H1 (cell line): ENCODE measurements at regions not wholly inside any gene's neighbourhood (a gene's known extent, or its start where the extent isn't known, plus 50 kb on each side); places are given as distances from the start of the nearest gene placed in this dataset.

Source experiments
- CTCF ChIA-PET: fragments of 300-600 bp; sonication (Branson Sonifier 250); formaldehyde crosslinking; loops from one replicate; lab custom pipeline; 2021; ENCODE audit not compliant: partially characterized antibody; lab: Charles Lee
- POLR2A ChIA-PET: fragments of 300-600 bp; sonication (Branson Sonifier 250); formaldehyde crosslinking; loops from one replicate; lab custom pipeline; 2021; ENCODE audit warnings: inconsistent platforms; ENCODE audit not compliant: partially characterized antibody; lab: Charles Lee
- DNase-seq, 2 experiments: peaks; one replicate each; pipeline versions ENCODE4 v3.0.0 to v3.0.0-alpha.2; 2010 to 2022; ENCODE audit warnings: low spot score in 2 of 2, low read depth in 1 of 2, mixed read lengths in 1 of 2
- FAIRE-seq: peaks from 2 replicates; lab custom pipeline; 2011; peaks lifted over from hg19 to GRCh38; lab: Jason Lieb, UNC
- H2AFZ ChIP-seq: 2 replicates; pipeline ENCODE4 v1.8.1; 2012; ENCODE audit warnings: low read length, inconsistent platforms
- H2AK5ac ChIP-seq: 2 replicates; pipeline ENCODE4 v1.6.1; 2013; ENCODE audit warnings: low read depth, low read length
- H2BK120ac ChIP-seq: replicated peaks from 2 replicates; pipeline ENCODE3; 2013; ENCODE audit warnings: low read depth, low read length, inconsistent platforms
- H2BK12ac ChIP-seq: 2 replicates; pipeline ENCODE4 v1.6.1; 2013; ENCODE audit warnings: low read depth, low read length
- H2BK15ac ChIP-seq: 2 replicates; pipeline ENCODE4 v1.6.1; 2013; ENCODE audit warnings: low read length
- H2BK20ac ChIP-seq: 2 replicates; pipeline ENCODE4 v1.6.1; 2013; ENCODE audit warnings: low read length
- H2BK5ac ChIP-seq: 2 replicates; pipeline ENCODE4 v1.6.1; 2013; ENCODE audit warnings: low read depth, low read length
- H3K14ac ChIP-seq: 2 replicates; pipeline ENCODE4 v1.6.1; 2013; ENCODE audit warnings: inconsistent platforms; ENCODE audit not compliant: insufficient read length
- H3K18ac ChIP-seq: 2 replicates; pipeline ENCODE4 v1.6.1; 2013; ENCODE audit warnings: low read length; ENCODE audit errors: extremely low read depth
- H3K23ac ChIP-seq: 2 replicates; pipeline ENCODE4 v1.6.1; 2013; ENCODE audit warnings: inconsistent platforms; ENCODE audit not compliant: insufficient read length
- H3K23me2 ChIP-seq: 2 replicates; pipeline ENCODE4 v1.6.1; 2013; ENCODE audit warnings: low read depth, low read length
- H3K27ac ChIP-seq: 2 replicates; pipeline ENCODE4 v1.6.1; 2011; ENCODE audit warnings: low read depth, low read length, inconsistent platforms
- H3K27me3 ChIP-seq, 4 experiments: replicated peaks in 1 of 4; 1 replicate in 1 of 4; 2 replicates in 3 of 4; pipeline versions ENCODE4 v1.6.1 to v1.8.1; 2011 to 2013; ENCODE audit warnings: low read length in 3 of 4, mild to moderate bottlenecking in 3 of 4, inconsistent platforms in 2 of 4, mixed read lengths in 2 of 4, moderate library complexity in 1 of 4; ENCODE audit not compliant: control insufficient read depth in 3 of 4, insufficient read depth in 3 of 4; ENCODE audit errors: extremely low read depth in 1 of 4
- H3K36me3 ChIP-seq, 4 experiments: 2 replicates each; pipeline versions ENCODE4 v1.6.1 to v1.8.1; 2011 to 2013; ENCODE audit warnings: mild to moderate bottlenecking in 4 of 4, low read length in 3 of 4, moderate library complexity in 2 of 4, control low read depth in 1 of 4, inconsistent platforms in 1 of 4; ENCODE audit not compliant: insufficient read depth in 4 of 4, control insufficient read depth in 2 of 4
- H3K4ac ChIP-seq: replicated peaks from 2 replicates; pipeline ENCODE3; 2013; ENCODE audit warnings: low read length, low read depth, mixed read lengths, inconsistent platforms; ENCODE audit not compliant: insufficient read length
- H3K4me1 ChIP-seq, 4 experiments: replicated peaks in 1 of 4; 1 replicate in 1 of 4; 2 replicates in 3 of 4; pipeline versions ENCODE4 v1.6.1 to v1.8.1; 2011 to 2013; ENCODE audit warnings: low read length in 3 of 4, inconsistent platforms in 2 of 4, mixed read lengths in 1 of 4; ENCODE audit not compliant: insufficient read depth in 4 of 4, control insufficient read depth in 3 of 4
- H3K4me2 ChIP-seq, 2 experiments: 2 replicates each; pipeline versions ENCODE4 v1.6.1 to v1.8.1; 2011 to 2013; ENCODE audit warnings: low read depth in 2 of 2, low read length in 2 of 2, control low read depth in 1 of 2, inconsistent platforms in 1 of 2, mild to moderate bottlenecking in 1 of 2; ENCODE audit not compliant: insufficient read depth in 1 of 2
- H3K4me3 ChIP-seq, 4 experiments: fragments of 200-600, 300-600 bp in 1 of 4; sonication (generic), shearing (Covaris generic), sonication (Bioruptor Twin) in 1 of 4; 2 replicates each; pipeline versions ENCODE4 v1.5.1 to v1.8.1; 2011 to 2016; ENCODE audit warnings: low read length in 4 of 4, low read depth in 3 of 4, control low read depth in 2 of 4, inconsistent platforms in 2 of 4, mild to moderate bottlenecking in 2 of 4, mixed read lengths in 1 of 4, moderate library complexity in 1 of 4; ENCODE audit not compliant: insufficient read depth in 2 of 4; ENCODE audit errors: extremely low read depth in 1 of 4
- H3K56ac ChIP-seq: replicated peaks from 2 replicates; pipeline ENCODE3; 2013; ENCODE audit warnings: low read depth, mild to moderate bottlenecking, mixed read lengths, low read length, inconsistent platforms; ENCODE audit not compliant: insufficient read length
- H3K79me1 ChIP-seq: 2 replicates; pipeline ENCODE4 v1.6.1; 2013; ENCODE audit warnings: low read depth, low read length, control low read depth
- H3K79me2 ChIP-seq, 2 experiments: 2 replicates each; pipeline versions ENCODE4 v1.6.1 to v1.8.1; 2012 to 2013; ENCODE audit warnings: low read length in 2 of 2, mild to moderate bottlenecking in 2 of 2, inconsistent platforms in 1 of 2; ENCODE audit not compliant: insufficient read depth in 2 of 2, control insufficient read depth in 1 of 2
- H3K9ac ChIP-seq, 4 experiments: replicated peaks in 1 of 4; 1 replicate in 1 of 4; 2 replicates in 3 of 4; pipeline versions ENCODE4 v1.6.1 to v1.8.1; 2011 to 2013; ENCODE audit warnings: low read depth in 3 of 4, low read length in 3 of 4, control low read depth in 2 of 4, mild to moderate bottlenecking in 2 of 4, moderate library complexity in 2 of 4, inconsistent platforms in 1 of 4; ENCODE audit errors: extremely low read depth in 1 of 4
- H3K9me3 ChIP-seq, 2 experiments: 2 replicates each; pipeline versions ENCODE4 v1.6.1 to v1.8.1; 2012 to 2013; ENCODE audit warnings: mild to moderate bottlenecking in 2 of 2, moderate library complexity in 2 of 2, control low read depth in 1 of 2, inconsistent platforms in 1 of 2, low read depth in 1 of 2, low read length in 1 of 2, mixed read lengths in 1 of 2; ENCODE audit not compliant: insufficient read depth in 2 of 2
- H4K20me1 ChIP-seq, 2 experiments: replicated peaks in 1 of 2; 2 replicates each; pipeline versions ENCODE3 to v1.8.1; 2011 to 2013; ENCODE audit warnings: inconsistent platforms in 2 of 2, low read length in 2 of 2, mild to moderate bottlenecking in 1 of 2; ENCODE audit not compliant: insufficient read depth in 2 of 2, control insufficient read depth in 1 of 2
- H4K5ac ChIP-seq: 2 replicates; pipeline ENCODE4 v1.6.1; 2013; ENCODE audit warnings: low read length, low read depth, mixed read lengths, inconsistent platforms; ENCODE audit not compliant: insufficient read length
- H4K8ac ChIP-seq: 2 replicates; pipeline ENCODE4 v1.8.0; 2013; ENCODE audit warnings: mild to moderate bottlenecking, moderate library complexity, low read length, inconsistent platforms; ENCODE audit not compliant: insufficient read depth; ENCODE audit errors: extremely low read depth
- H4K91ac ChIP-seq: replicated peaks from 2 replicates; pipeline ENCODE3; 2013; ENCODE audit warnings: low read length, mixed read lengths, inconsistent platforms; ENCODE audit not compliant: insufficient read length
- CEBPB ChIP-seq: IDR thresholded peaks from 2 replicates; pipeline ENCODE4 v1.6.1; 2012; ENCODE audit warnings: low read depth, low read length
- PHF8 ChIP-seq: fragments of 200-600 bp; sonication (generic); conservative IDR thresholded peaks from 2 replicates; pipeline ENCODE4 v1.7.1; 2012; ENCODE audit warnings: low read depth, mild to moderate bottlenecking, inconsistent platforms, low read length, moderate library complexity
- RFX5 ChIP-seq: IDR thresholded peaks from 2 replicates; pipeline ENCODE4 v1.6.1; 2011; ENCODE audit warnings: low read depth, low read length, improper control_type of control experiment, borderline replicate concordance
- SP1 ChIP-seq: IDR thresholded peaks from 2 replicates; pipeline ENCODE4 v1.6.1; 2011; ENCODE audit warnings: low read depth, low read length
- TBP ChIP-seq: IDR thresholded peaks from 2 replicates; pipeline ENCODE4 v1.6.1; 2011; ENCODE audit warnings: low read depth, low read length, improper control_type of control experiment
- WGBS, 2 experiments: shearing (Covaris generic) in 1 of 2; methylation state at CpG; one replicate each; pipeline versions ENCODE4 v1.1.6 to v1.1.7; 2013 to 2015; ENCODE audit warnings: low lambda C conversion rate in 2 of 2, mixed read lengths in 2 of 2, inconsistent platforms in 1 of 2, low coverage in 1 of 2, missing lambda C conversion rate in 1 of 2; ENCODE audit not compliant: insufficient replicate concordance in 2 of 2, insufficient coverage in 1 of 2, insufficient read length in 1 of 2; ENCODE audit errors: extremely low coverage in 1 of 2, missing lambda C conversion rate in 1 of 2; 5-methylcytosine and 5-hydroxymethylcytosine counted together

DNA sequence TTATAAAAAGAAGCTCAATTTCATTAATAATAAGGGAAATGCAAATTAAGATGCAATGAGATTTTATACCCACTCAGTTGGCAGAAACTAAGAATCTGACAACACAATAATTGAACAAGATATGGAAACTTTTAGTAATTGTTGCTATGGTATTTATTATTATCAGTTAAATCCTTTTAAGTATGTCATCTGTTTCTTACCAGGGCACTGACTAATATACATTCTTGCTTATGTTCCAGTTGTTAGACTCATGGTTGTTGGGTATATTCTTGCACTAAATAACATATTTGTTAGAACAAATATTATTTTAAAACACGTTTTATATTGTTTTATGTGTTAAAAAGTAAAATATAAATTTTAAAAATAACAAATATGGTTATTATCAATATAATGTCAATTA is 690.3 kb downstream of the MECOM start:
- no peak overlapping the region for H2AK5ac ChIP-seq
- H3K23ac ChIP-seq: no peak overlapping the region
- H3K79me2 ChIP-seq: no peaks in the 10 kb centered on the region
- no peak overlapping the region for H4K8ac ChIP-seq
- H3K23me2 ChIP-seq: no peaks in the 10 kb centered on the region
- H2BK12ac ChIP-seq: no peak overlapping the region
- no peaks in the 10 kb centered on the region for H4K20me1 ChIP-seq
- no peak overlapping the region for H2BK15ac ChIP-seq
- H4K5ac ChIP-seq: no peak overlapping the region
- no peak overlapping the region for H3K14ac ChIP-seq
- 83% methylated on average over 1 of the region's 1 CpG; no CpG with 5 or more reads in 1 of the 2 experiments for WGBS, 2 experiments
- no peaks in the 10 kb centered on the region for H3K4me1 ChIP-seq
- CTCF ChIA-PET: no interaction called here
- H2BK20ac ChIP-seq: no peak overlapping the region
- no peak for TF ChIP-seq SP1
- TF ChIP-seq CEBPB: no peak
- no peak for TF ChIP-seq TBP
- no peak for TF ChIP-seq RFX5
- TF ChIP-seq PHF8: no peak
- TF ChIP-seq, all 59 proteins: peak for 0
- no peak overlapping the region for H4K91ac ChIP-seq
- no peak overlapping the region for H3K4me3 ChIP-seq
- H3K18ac ChIP-seq: no peak overlapping the region
- no peak overlapping the region for H3K4ac ChIP-seq
- no peaks in the 10 kb centered on the region for H3K36me3 ChIP-seq
- no peaks in the 10 kb centered on the region for H3K79me1 ChIP-seq
- FAIRE-seq: no peak
- no peaks in the 10 kb centered on the region for H3K9me3 ChIP-seq
- H3K27me3 ChIP-seq: no peaks in the 10 kb centered on the region
- POLR2A ChIA-PET: no interaction called here
- no peak for DNase-seq
- no peak overlapping the region for H3K56ac ChIP-seq
- H2BK5ac ChIP-seq: no peak overlapping the region
- H2BK120ac ChIP-seq: no peak overlapping the region
- H3K9ac ChIP-seq: no peak overlapping the region
- no peak overlapping the region for H3K27ac ChIP-seq
- no peak overlapping the region for H3K4me2 ChIP-seq
- no peak overlapping the region for H2AFZ ChIP-seq
